COLO829 (cell line): ENCODE measurements at regions not wholly inside any gene's neighbourhood (a gene's known extent, or its start where the extent isn't known, plus 50 kb on each side); places are given as distances from the start of the nearest gene placed in this dataset.
"Not testable (repeated sequence)": the region's sequence is repeated elsewhere in the genome, so short reads cannot be mapped to it uniquely, and the experiment has no call there.

ENCODE experiments used
- DNase-seq: peaks from one replicate; pipeline ENCODE4 v3.0.0; 2012; ENCODE audit warnings: low spot score

DNA sequence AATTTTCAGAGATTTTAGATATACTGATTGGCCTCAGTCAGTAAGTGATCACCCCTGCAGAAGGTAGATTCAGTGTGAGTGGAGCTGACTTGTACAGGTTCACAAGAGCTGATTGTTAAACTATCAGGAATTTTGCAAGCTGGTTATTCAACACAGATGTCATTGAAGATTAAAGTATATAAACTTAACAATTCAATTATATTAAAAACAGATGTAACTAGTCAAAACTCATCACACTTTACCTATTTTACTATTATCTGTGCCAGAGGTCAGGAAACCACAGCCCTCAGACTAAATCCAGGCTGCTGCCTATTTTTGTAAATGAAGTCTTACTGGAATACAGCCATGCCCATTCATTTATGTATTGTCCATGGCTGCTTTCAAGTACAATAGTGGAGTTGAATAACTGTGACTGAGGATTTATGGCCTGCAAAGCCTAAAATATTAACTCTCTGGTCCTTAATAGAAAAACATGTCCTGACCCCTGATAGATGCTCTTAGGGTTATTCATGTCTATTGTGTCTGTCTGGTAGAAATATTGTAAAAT is 429.3 kb upstream of the PDZRN3 start:
- DNase-seq, result no peak

DNA sequence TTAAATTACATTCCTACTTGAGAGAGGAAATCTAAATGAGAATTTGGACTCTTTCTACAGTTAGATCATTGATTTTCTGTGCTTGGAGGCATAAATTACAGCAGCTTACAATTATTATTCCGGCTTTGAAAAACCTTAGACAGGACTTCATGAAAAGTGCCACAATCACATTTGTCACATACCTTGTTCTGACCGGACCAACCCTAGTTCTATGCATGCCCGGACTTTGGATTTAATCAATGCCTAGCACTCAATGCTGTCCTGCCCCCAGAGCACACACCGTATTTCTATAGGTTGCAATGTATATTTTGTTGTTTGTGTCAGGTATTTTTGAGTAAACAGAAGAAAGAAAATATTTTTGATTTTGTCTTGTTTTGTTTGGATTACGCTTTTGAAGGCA is 424.7 kb upstream of the PDZRN3 start:
- no peak for DNase-seq

DNA sequence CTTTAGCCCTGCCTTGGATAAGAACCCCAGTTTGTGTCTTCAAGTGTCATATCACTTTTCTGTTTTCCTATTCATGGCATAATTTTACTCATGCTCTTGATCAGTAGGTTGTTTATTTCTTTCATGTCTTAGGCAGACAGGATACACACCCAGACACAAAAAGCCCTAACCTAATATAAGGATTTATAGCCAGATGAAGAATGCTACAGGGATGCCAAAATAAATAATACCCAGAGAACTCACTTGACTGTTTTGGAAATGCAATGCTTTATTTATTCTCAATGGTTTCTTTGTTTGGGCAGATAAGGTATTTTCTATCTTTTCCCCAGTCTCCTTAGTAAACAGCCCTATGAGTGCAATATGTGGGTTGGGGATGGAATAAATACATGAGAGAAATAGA is 424.0 kb upstream of the PDZRN3 start:
- no peak for DNase-seq

DNA sequence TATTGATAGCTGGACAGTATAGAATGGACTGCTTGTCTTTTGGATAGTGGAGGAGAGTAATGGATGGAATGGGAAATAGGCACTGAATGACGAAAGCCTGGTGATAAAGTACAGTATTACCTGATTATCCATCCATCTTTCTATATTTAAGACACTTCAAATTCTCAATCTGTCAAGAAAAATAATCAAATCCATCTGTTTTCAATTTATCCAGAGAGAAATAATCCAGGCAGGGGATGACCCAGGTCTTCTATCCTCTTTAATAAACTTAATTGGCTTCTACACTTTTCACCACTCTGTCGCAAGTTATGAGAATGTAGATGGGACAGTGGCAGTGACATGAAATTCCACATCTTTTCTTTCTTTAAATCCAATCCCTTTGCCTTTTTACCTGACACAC is 420.3 kb upstream of the PDZRN3 start:
- DNase-seq, result no peak

DNA sequence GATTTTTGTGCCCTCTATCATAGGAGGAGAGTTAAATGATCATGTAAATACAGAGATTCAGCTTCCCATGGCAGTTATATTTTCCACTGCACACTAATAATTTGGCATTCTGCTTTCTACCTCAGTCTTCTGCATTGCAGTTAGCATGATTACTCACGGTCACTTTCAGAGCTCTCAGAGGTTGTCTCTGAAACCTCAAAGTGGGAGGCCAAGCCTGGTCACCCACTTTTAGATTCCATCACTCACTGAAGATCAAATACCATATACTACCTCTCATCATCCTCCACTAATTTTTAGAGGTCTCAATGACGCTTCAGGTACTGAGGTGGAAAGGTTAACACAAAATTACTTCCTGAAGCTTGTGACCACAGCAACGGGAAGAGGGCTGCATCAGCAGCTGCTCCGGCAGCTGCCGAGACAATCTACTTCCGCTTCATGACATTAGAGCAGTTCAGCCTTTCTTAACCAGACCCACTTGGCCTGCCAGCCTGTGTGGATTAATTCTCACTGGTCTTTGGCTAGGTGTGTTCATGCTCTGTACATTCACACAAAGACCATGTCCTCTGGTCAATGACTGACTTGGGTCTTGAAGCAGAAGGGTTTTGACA is 416.4 kb upstream of the PDZRN3 start:
- no peak for DNase-seq

DNA sequence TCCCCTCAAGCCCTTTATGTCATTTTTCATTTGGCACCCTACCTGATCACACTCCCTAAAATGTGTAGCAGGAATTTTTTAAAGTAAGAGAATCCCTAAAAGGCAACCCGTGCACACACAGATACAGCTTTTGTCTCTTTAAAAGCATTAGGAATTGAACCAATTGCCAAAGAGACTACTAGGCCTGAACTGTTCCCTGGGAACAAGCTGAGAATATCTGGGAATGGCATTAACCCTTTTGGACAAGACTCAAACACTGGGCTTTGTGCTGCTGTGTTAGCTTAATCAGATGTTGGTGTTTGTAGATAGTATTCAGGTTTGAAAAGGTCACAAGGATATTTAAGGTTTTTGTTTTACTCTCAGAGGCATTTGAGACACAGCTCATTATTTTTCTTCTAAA is 414.4 kb upstream of the PDZRN3 start:
- DNase-seq, result no peak

DNA sequence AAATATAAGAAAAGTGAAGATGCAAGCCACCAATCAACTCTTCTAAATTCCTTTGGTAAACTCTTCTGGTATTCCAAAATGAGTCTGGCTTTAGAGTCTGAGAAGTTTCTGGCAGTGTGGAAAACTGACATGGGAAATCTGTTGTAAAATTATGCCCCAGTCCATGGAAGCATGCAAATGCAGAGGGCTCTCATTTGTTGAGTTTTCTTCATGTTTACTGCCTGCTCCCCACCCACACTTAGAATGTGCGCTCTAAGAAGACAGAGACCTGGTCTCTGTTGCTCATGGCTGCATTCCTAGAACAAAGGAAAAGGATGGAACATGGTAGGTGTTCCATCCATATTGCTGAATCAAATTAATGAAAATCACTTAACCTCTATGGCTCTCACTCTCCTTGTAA is 411.8 kb upstream of the PDZRN3 start:
- no peak for DNase-seq

DNA sequence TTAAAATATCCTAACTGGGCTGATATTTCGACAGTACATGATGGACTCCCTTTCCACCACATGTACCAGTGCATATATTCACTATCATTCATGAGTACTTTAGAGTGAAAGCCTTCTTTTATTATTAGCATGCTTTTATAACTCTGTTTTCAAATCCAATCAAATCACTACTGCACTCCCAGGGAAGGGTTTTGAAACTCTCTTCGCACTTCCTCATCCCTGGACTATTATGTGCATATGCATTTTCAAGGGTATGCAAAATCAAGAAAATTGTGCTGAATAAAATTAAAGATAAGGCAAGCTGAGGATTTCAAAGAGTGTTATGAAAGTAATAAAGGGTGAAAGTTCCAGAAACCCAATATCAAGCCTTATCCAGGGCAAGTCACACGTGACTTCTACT is 411.4 kb upstream of the PDZRN3 start:
- DNase-seq, result no peak

DNA sequence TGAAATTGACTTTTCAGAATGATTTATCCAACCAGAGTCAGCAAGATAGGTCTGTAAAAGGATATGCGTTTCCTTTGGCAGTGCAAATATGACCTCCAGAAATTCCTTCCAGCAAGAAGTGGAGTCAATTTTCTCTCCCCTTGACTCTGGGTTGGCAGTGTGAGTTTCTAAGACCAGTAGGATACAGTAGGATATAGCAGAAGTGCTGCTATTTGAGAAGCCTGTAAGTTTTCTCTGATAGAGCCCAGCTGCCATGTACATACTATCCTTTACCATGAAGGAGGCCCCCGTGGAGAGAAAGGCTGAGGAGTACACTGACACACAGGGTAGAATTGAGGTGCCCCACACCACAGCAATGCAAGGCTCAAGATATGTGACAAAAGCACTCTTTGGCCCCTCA is 409.1 kb upstream of the PDZRN3 start:
- DNase-seq, result no peak

DNA sequence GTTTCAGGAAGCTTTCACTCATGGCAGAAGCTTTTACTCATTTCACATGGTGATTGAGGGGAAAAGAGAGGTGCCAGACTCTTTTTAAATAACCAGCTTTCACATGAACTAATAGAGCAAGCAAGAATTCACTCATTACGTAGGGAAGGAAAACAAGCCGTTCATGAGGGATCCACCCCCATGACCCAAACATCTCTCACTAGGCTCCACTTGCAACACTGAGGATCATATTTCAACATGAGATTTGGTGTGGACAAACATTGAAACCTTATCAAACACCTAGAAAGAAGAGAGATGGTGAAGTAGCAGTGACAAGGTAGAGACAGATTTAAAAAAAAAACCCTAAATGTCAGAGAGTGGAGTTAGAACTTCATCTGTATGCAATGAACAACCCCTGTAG is 408.6 kb upstream of the PDZRN3 start:
- no peak for DNase-seq

DNA sequence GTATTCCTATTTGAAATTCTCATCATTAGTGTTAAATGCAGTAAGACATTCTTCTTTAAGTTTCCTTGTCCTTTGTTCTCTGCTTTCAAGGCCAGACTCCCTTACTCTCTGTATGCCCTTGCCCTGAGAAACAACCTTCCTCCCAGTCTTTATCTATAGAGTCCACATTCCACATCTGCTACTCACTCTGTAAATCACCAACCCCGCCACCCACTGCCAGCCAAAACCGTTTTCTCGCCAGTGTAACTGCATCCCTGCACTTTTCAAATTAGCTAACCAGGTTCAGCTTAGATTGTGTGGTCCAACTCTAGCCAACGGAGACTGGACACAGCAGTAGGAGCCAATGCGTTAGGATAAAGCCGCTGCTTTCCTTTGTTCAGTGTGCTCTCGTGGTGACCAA is 402.4 kb upstream of the PDZRN3 start:
- DNase-seq, result no peak

DNA sequence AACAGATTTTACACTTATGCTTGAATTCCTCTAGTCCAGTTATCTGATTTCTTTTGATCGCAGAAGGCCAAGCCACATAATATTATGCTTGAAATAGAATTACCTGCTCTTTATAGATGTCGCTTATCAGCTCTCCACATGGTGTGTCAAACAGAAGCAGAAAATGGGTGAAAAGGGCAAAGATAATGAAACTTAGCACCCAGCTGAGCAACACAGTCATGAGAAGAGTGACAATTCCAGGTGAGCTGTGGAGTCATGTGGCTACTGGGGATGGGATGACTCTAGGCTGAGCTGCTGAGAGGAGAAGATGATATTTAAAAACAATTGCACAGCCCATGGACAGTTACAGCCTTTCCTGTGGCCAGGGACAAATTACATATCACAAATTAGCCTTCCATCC is 398.7 kb upstream of the PDZRN3 start:
- DNase-seq, result no peak

DNA sequence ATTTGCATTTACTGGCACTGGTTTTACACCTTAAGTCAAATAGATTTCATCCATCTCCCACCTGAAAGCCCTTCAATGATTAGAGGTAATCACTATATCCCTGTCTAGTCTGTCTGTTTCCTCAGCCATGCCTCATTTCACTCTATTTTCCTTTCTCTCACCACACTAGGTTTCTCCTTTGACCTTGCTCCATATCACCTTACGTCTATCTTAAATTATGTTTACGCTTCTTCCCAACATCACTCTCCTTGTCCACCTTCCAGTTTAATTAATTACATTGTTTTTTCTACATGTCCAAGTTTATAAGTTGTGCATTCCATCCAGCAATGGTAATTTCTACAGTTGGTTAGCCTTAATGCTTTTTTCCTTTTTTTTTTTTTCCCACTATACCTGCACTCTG is 396.7 kb upstream of the PDZRN3 start:
- DNase-seq, result no peak

DNA sequence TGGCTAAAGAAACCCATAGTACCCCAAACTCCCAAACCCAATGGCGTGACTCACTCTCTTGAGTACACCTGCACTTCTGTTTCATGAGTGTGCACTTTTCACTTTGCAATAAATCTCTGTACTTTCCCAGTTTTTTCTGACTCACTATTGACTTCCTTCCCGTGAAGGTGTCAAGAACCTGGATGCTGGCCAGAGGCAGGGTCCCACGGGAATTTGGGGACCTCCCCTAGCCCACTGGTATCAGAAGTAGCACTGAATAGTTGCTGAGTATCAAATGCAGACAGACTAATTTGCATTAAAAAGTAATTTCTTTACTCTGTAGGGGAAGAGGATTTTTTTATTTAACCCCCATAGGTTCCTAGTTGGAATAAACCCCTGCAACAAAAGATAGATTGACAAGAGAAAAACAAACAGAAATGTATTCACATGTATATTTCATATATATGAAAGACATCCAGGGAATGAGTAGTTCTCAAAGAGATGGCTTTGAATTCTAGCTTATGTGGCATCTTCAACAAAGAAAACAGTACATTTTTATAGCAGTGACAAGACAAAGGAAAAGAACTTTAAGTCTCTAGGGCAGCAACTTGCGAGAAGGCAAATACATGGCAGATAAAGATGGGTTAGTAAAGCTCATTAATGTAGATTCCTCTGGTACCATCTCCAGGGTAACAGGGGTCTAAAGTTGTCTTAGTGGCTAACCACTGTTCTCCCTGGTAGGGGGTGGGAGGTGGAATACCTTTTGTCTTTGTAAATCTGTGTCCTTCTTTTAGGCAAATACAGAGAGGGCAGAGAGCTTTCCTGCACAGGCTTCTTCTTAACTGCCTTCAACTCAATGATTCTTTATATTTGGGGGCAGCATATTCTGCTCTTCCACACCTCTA is 385.5 kb upstream of the PDZRN3 start:
- DNase-seq, result no peak

DNA sequence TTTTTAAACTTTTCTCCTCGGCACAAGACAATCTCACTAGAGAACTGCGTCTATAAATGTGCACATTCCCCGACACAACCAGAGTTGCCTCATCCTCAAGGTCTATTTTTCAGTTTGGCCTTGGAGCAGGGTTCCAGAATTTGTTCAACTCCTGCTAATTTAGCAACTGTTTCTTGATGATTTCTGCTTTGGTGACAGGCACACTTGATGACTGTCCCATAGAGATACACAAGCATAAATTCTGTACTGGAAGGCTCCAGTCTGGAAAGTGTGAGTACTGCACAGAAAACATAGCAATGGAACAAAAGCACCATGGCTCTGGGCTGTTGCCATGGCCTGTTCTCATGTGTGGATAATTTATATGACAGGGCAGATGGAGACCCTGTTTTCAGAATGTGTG is 379.6 kb upstream of the PDZRN3 start:
- no peak for DNase-seq

DNA sequence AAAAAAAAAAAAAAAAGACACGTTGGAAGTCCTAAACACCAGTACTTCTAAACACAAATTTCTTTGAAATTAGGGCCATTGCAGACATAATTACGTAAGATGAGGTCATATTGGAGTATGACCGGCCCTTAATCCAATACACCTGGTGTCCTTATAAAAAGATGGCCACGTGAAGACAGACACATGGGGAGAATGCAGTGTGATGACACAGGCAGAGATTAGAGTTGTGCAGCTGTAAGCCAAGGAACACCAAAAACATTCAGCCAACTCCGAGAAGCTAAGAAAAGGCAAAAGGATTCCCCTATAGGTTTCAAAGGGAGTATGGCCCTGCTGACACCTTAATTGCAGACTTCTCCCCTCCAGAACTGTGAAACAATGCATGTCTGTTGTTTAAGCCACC is 379.0 kb upstream of the PDZRN3 start:
- no peak for DNase-seq

DNA sequence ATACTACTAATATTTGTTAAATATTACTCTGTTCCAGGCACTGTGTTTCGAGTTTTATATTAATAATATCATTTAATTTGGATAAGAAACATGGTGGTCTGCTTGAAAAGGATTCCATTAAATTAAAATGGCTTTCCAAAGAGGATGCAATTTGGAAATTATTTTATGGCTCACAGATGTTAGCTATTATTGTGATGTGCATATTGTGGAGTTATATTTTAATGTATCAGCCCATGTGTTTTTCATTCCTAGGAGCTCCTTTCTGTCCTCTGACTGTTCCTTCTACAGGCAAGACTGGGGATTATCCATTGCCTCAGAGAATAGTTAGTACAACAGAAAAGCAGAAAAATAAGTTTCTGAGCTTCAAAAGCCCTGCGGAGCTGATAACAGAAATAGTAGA is 376.7 kb upstream of the PDZRN3 start:
- no peak for DNase-seq

DNA sequence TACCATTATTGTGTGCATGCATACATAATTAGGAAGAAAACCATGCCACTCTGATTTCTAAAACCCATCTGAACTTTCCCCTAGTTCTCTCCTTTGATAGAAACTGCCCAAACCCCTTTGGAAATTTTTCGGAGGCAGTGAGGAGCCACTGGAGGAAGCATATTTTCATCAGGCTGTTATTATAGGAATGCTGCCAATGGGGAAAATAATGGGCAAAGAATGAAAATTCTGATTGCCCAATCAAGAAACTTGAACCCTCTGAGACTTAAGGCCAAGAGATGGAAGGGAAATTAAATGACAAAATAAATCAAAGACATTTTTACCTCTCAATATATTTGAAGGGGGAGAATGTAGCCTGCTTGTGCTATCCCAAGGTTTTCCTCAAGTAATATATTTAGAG is 376.0 kb upstream of the PDZRN3 start:
- no peak for DNase-seq

DNA sequence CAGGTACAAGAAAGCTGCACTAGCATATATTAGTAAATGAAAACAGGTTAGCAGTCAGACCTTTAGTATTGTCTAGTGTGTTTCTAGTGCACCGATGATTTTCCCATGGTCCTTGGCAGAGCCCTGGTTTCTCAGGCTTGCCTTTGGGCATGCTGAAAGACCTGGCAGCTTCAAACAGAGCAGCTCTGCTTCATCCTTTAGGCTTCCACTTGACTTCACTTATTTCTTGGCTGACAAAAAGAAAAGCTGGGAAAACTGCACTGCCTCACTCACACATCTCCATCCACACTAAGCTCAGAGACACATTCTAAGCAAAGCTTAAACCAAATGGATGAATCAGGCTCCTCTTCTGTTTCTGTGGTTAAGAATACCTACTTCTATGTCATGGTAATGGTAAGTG is 374.8 kb upstream of the PDZRN3 start:
- no peak for DNase-seq

DNA sequence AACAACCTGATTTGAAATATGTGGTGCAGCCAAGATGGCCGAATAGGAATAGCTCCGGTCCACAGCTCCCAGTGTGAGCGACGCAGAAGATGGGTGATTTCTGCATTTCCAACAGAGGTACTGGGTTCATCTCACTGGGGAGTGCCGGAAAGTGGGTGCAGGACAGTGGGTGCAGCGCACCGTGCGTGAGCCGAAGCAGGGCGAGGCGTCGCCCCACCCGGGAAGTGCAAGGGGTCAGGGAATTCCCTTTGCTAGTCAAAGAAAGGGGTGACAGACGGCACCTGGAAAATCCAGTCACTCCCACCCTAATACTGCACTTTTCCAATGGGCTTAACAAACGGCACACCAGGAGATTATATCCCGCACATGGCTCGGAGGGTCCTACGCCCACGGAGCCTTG is 365.9 kb upstream of the PDZRN3 start:
- not testable (repeated sequence) for DNase-seq

DNA sequence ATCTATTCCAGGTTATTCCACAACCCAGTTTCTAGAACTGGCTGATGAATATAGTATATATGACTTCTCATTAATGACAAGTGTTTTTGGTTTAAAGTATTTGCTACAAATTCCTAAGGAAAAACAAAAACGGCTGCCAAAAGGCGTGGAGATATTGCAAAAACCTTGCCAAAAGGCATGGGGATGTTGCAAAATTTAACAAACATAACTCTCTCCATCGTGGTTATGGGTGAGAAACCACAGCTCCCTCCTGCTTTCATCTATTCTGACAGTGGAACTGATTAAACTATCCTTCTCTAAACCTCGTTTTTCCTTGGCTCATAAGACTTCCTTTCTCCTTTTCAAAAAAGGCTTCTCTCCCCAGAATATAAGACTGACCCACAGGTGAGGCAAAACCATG is 342.0 kb upstream of the PDZRN3 start:
- DNase-seq, result no peak

DNA sequence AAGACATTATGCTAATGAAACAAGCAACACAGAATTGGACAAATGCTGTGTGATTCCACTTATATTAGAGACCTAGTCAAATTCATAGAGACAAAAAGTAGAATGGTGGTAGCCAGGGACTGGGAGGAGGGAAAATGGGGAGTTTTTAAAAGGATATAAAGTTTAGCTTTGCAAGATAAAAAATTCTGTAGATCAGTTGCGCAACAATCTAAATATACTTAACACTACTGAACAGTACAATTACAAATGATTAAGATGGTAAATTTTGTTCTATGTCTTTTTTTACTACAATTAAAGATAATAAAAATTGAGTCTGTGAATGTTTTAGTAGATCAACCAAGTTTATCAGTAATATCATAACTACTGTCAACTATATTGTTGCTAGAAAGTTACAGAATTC is 340.1 kb upstream of the PDZRN3 start:
- DNase-seq, result no peak

DNA sequence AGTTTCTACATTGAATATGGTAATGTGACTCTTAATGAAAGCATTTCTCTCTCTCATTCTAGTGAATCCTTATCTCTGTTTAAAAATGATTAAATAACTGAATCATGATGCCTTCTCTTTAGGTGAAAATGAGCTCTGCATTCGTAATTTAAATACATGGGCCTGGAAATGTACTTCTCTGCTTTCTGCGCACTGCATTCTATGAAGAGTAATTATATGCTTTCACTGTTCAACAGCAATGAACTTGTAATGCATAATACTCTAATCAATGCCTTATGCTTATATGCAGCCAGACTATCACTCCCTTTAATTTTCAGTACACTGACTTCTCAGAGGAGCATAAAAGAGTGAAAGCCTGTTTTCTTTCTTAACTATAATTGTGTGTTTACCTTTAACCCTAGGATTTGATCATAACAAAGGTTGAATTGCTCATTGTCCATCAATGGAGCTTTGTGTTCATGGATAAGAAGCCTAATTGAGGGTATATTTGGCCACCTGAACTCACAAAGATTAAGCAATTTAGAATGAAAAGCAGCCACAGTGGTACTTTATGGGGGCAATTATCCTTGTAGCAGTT is 330.8 kb upstream of the PDZRN3 start:
- DNase-seq, result no peak
